SK-N-MC (cell line): ENCODE measurements at regions not wholly inside any gene's neighbourhood (a gene's known extent, or its start where the extent isn't known, plus 50 kb on each side); places are given as distances from the start of the nearest gene placed in this dataset.

ENCODE experiments used
- EZH2 ChIP-seq: fragments of 200-600 bp; sonication (generic); IDR thresholded peaks from one replicate; pipeline ENCODE4 v1.6.1; 2017; ENCODE audit warnings: antibody characterized with exemption
- POLR2AphosphoS5 ChIP-seq: IDR thresholded peaks from 2 replicates; pipeline ENCODE4 v1.6.1; 2012; ENCODE audit warnings: mild to moderate bottlenecking, low read depth, low read length, borderline replicate concordance

- TF ChIP-seq POLR2AphosphoS5 (no peak), EZH2 (no peak)
Observed at GRCh38 chr4:124415146-124415545, 297.4 kb downstream of the ANKRD50 start.
